ENCODE measurements at regions not wholly inside any gene's neighbourhood (a gene's known extent, or its start where the extent isn't known, plus 50 kb on each side); places are given as distances from the start of the nearest gene placed in this dataset.

- H3K4me3 ChIP-seq: no peak overlapping the region
- WGBS, 5 donors: 95 to 98% (median 95%) methylated on average over 4 of the region's 4 CpGs
- H3K4me1 ChIP-seq: no peaks in the 10 kb centered on the region
- DNase-seq: no peak
- intact Hi-C loops (cut with DNase I; ENCODE audit: low total_unique reads): no loop called here
- peaks cover 0 to 4% (median 0%) of the 10 kb centered on the region in 7 donors for H3K27me3 ChIP-seq (replicated peaks in 1 of 7)
- H3K36me3 ChIP-seq: no peaks in the 10 kb centered on the region
- TF ChIP-seq CTCF (IDR thresholded peaks at IDR 0.05 in 8 of 11, conservative IDR thresholded peaks at IDR 0.05 in 3 of 11): no peak
- TF ChIP-seq POLR2AphosphoS5 (IDR thresholded peaks at IDR 0.05): no peak
- TF ChIP-seq POLR2A (IDR thresholded peaks at IDR 0.05): no peak
- H3K27ac ChIP-seq: no peak overlapping the region
- peaks cover 0 to 18% (median 10%) of the 10 kb centered on the region in 8 donors for H3K9me3 ChIP-seq
Measured at GRCh38 chr7:16993543-16993942, 111.8 kb upstream of the AGR3 start.

GRCh38 chr7:16998481-16999051 is 116.8 kb upstream of the AGR3 start:
- no peak overlapping the region for H3K4me3 ChIP-seq
- DNase-seq: no peak

GRCh38 chr7:16999541-17000267 is 117.9 kb upstream of the AGR3 start:
- Histone ChIP-seq H3K27me3 (replicated peaks in 1 of 7) (no peaks in the 10 kb centered on the region), H3K27ac (peak overlapping the region in 4 of 8 donors; percentile 48 to 62 (median 54)), H3K36me3 (no peaks in the 10 kb centered on the region), H3K4me1 (peaks cover 0 to 4% (median 0%) of the 10 kb centered on the region in 6 donors), H3K4me3 (no peak overlapping the region), H3K9me3 (peaks cover 0 to 18% (median 10%) of the 10 kb centered on the region in 8 donors)
- intact Hi-C loops (cut with DNase I; ENCODE audit: low total_unique reads): no loop called here
- DNase-seq: no peak
- TF ChIP-seq POLR2AphosphoS5 (IDR thresholded peaks at IDR 0.05): no peak
- TF ChIP-seq POLR2A (IDR thresholded peaks at IDR 0.05): no peak
- TF ChIP-seq CTCF (IDR thresholded peaks at IDR 0.05 in 8 of 11, conservative IDR thresholded peaks at IDR 0.05 in 3 of 11): no peak
- WGBS, 5 donors: 37 to 77% (median 61%) methylated on average over 1 of the region's 1 CpG

More at GRCh38 chr7:16998481-16999051, 116.8 kb upstream of the AGR3 start:
- Histone ChIP-seq H3K27ac (no peak overlapping the region), H3K4me1 (peaks cover 0 to 3% (median 0%) of the 10 kb centered on the region in 6 donors), H3K9me3 (peaks cover 0 to 18% (median 10%) of the 10 kb centered on the region in 8 donors), H3K27me3 (replicated peaks in 1 of 7) (no peaks in the 10 kb centered on the region), H3K36me3 (no peaks in the 10 kb centered on the region)
- intact Hi-C loops (cut with DNase I; ENCODE audit: low total_unique reads): no loop called here
- no peak for TF ChIP-seq POLR2AphosphoS5 (IDR thresholded peaks at IDR 0.05)
- 60 to 76% (median 70%) methylated on average over 1 of the region's 1 CpG for WGBS, 5 donors

GRCh38 chr7:17005271-17005670 is 123.5 kb upstream of the AGR3 start:
- no peak for DNase-seq
- TF ChIP-seq POLR2A (IDR thresholded peaks at IDR 0.05): no peak
- TF ChIP-seq POLR2AphosphoS5 (IDR thresholded peaks at IDR 0.05): no peak
- no peak for TF ChIP-seq CTCF (IDR thresholded peaks at IDR 0.05 in 8 of 11, conservative IDR thresholded peaks at IDR 0.05 in 3 of 11)
- H3K4me3 ChIP-seq: no peak overlapping the region
- no peaks in the 10 kb centered on the region for H3K9me3 ChIP-seq
- no peaks in the 10 kb centered on the region for H3K27me3 ChIP-seq (replicated peaks in 1 of 7)
- H3K27ac ChIP-seq: peak overlapping the region in 1 of 8 donors; percentile 23
- peaks cover 0 to 30% (median 5%) of the 10 kb centered on the region in 6 donors for H3K4me1 ChIP-seq
- H3K36me3 ChIP-seq: no peaks in the 10 kb centered on the region
- intact Hi-C loops (cut with DNase I; ENCODE audit: low total_unique reads): no loop called here
- 57 to 68% (median 63%) methylated on average over 4 of the region's 4 CpGs for WGBS, 5 donors

All from spleen (tissue), 11 donors.